ENCODE measurements at regions not wholly inside any gene's neighbourhood (a gene's known extent, or its start where the extent isn't known, plus 50 kb on each side); places are given as distances from the start of the nearest gene placed in this dataset.

GRCh38 chr11:98674390-98674789, 346.4 kb upstream of the CNTN5 start:
- TF ChIP-seq CTCF (optimal IDR thresholded peaks at IDR 0.05 in 1 of 3, IDR thresholded peaks at IDR 0.05 in 1 of 3, conservative IDR thresholded peaks at IDR 0.05 in 1 of 3; ENCODE audit: extremely low read depth in 1 of 3, insufficient read depth in 2 of 3, low read length in 3 of 3): no peak
- no peak for TF ChIP-seq EZH2 (IDR thresholded peaks at IDR 0.05; ENCODE audit: low read length)
